ENCODE measurements at regions not wholly inside any gene's neighbourhood (a gene's known extent, or its start where the extent isn't known, plus 50 kb on each side); places are given as distances from the start of the nearest gene placed in this dataset.

- no peak for TF ChIP-seq SMC3 (IDR thresholded peaks at IDR 0.05; ENCODE audit: borderline replicate concordance, low read length)
- no peak for TF ChIP-seq CHD1 (IDR thresholded peaks at IDR 0.05; ENCODE audit: low read depth, low read length)
- TF ChIP-seq CTCF (IDR thresholded peaks at IDR 0.05 in 2 of 3, conservative IDR thresholded peaks at IDR 0.05 in 1 of 3; ENCODE audit: control insufficient read depth in 2 of 3, extremely low read depth in 1 of 3, insufficient read depth in 1 of 3, low read depth in 3 of 3, low read length in 3 of 3): no peak
- no peak for TF ChIP-seq EP300 (IDR thresholded peaks at IDR 0.05; ENCODE audit: borderline replicate concordance in 1 of 2, control insufficient read depth in 1 of 2, low read depth in 2 of 2, low read length in 2 of 2)
- TF ChIP-seq PRDM15 (CRISPR knock-in tag; IDR thresholded peaks at IDR 0.05): no peak
- no peak for TF ChIP-seq TCF12 (IDR thresholded peaks at IDR 0.05; ENCODE audit: low read depth, low read length)
- no peak for TF ChIP-seq TAF1 (IDR thresholded peaks at IDR 0.05; ENCODE audit: borderline replicate concordance, low read depth, low read length)
- no peak for TF ChIP-seq EZH2 (IDR thresholded peaks at IDR 0.05; ENCODE audit: borderline replicate concordance, control insufficient read depth, low read depth, low read length)
- TF ChIP-seq RAD21 (IDR thresholded peaks at IDR 0.05; ENCODE audit: insufficient read depth, low read depth, low read length): no peak
- TF ChIP-seq ETV6 (conservative IDR thresholded peaks at IDR 0.05 in 1 of 2, IDR thresholded peaks at IDR 0.05 in 1 of 2; ENCODE audit: borderline replicate concordance in 1 of 2, low read depth in 1 of 2): no peak
- no peak for TF ChIP-seq EED (IDR thresholded peaks at IDR 0.05; ENCODE audit: low read depth)
- no peak for TF ChIP-seq PML (IDR thresholded peaks at IDR 0.05; ENCODE audit: low read length)
- TF ChIP-seq DPF2 (IDR thresholded peaks at IDR 0.05): no peak
- no peak for TF ChIP-seq RCOR1 (conservative IDR thresholded peaks at IDR 0.05; ENCODE audit: low read depth, low read length)
These were observed 201.2 kb upstream of the PRICKLE1 start for GRCh38 chr12:42790761-42791151.

Measured in GM12878 (cell line).